ENCODE measurements at regions not wholly inside any gene's neighbourhood (a gene's known extent, or its start where the extent isn't known, plus 50 kb on each side); places are given as distances from the start of the nearest gene placed in this dataset.

DNA sequence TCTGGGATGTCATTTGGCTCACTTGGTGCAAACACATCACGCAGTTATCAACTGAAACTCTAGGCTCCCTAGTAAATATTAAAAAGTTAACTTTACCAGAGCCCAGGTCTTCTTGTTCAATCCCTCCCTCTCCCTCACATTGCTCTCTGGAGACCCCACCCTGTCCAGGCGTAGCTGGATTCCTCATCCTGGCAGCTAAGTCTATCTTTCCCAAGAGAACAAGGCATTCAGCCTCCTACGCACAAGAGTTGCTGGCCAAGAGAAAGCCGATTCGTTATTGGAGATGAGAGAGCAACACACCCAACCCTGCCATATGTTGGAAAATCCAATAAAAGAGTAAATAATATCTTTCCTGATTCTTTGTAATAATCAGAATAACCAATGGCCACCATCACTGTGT, 117.9 kb downstream of the SLC30A10 start:
- DNase-seq = no peak
- H3K4me1 ChIP-seq (ENCODE audit: low read length) = no peaks in the 10 kb centered on the region

DNA sequence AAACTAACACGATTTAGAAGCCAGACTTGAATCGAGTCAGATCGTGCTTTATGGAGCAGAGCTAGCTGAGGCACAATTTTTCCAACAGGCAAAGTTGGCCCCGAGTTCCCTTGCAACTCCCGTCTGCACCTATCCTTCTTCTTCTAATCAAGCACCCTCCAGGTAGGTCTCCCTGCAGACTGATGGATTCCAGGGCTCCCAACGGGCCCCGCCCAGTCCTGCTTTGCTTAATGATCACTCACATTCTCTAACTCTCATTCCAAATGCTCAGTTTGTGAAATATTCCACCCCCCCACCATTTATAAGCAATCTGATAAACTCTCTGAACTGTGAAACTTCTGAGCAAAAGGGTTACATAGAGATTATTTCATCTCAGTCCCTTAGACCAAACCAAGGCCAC, 119.6 kb downstream of the SLC30A10 start:
- no peak for DNase-seq
- H3K9me2 ChIP-seq (replicated peaks; ENCODE audit: insufficient read depth, low read length) = no peaks in the 10 kb centered on the region
- H3K79me2 ChIP-seq (ENCODE audit: low read length) = no peaks in the 10 kb centered on the region
- H3F3A ChIP-seq (ENCODE audit: insufficient read depth, low read length) = no peaks in the 10 kb centered on the region
- H3K9ac ChIP-seq (ENCODE audit: low read length) = no peak overlapping the region
- H3K27me3 ChIP-seq (replicated peaks; ENCODE audit: insufficient read depth, low read length) = no peaks in the 10 kb centered on the region
- H2AFZ ChIP-seq (ENCODE audit: low read length) = no peak overlapping the region
- no peaks in the 10 kb centered on the region for H4K20me1 ChIP-seq (ENCODE audit: insufficient read depth, low read length)
- no peak overlapping the region for H3K4me3 ChIP-seq (ENCODE audit: low read length)
- H3K4me2 ChIP-seq (ENCODE audit: low read depth, low read length) = no peak overlapping the region
- TF ChIP-seq, protein P1, sequence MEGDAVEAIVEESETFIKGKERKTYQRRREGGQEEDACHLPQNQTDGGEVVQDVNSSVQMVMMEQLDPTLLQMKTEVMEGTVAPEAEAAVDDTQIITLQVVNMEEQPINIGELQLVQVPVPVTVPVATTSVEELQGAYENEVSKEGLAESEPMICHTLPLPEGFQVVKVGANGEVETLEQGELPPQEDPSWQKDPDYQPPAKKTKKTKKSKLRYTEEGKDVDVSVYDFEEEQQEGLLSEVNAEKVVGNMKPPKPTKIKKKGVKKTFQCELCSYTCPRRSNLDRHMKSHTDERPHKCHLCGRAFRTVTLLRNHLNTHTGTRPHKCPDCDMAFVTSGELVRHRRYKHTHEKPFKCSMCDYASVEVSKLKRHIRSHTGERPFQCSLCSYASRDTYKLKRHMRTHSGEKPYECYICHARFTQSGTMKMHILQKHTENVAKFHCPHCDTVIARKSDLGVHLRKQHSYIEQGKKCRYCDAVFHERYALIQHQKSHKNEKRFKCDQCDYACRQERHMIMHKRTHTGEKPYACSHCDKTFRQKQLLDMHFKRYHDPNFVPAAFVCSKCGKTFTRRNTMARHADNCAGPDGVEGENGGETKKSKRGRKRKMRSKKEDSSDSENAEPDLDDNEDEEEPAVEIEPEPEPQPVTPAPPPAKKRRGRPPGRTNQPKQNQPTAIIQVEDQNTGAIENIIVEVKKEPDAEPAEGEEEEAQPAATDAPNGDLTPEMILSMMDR (IDR thresholded peaks at IDR 0.05; ENCODE audit: low read length) = no peak
- no peak for TF ChIP-seq EZH2phosphoT487 (IDR thresholded peaks at IDR 0.05; ENCODE audit: low read length)
- no peak for TF ChIP-seq EZH2 (optimal IDR thresholded peaks at IDR 0.05; ENCODE audit: low read depth, low read length)
- H3K36me3 ChIP-seq (replicated peaks; ENCODE audit: insufficient read depth, low read length) = no peaks in the 10 kb centered on the region
- H3K9me3 ChIP-seq (replicated peaks; ENCODE audit: insufficient read depth, low read length) = no peaks in the 10 kb centered on the region
- no peak overlapping the region for H3K27ac ChIP-seq (ENCODE audit: low read length)
- no peaks in the 10 kb centered on the region for H3K4me1 ChIP-seq (ENCODE audit: low read length)

More for the DNA sequence above, 117.9 kb downstream of the SLC30A10 start:
- H3K27ac ChIP-seq (ENCODE audit: low read length) = no peak overlapping the region
- no peaks in the 10 kb centered on the region for H3K27me3 ChIP-seq (replicated peaks; ENCODE audit: insufficient read depth, low read length)
- no peak overlapping the region for H3K9ac ChIP-seq (ENCODE audit: low read length)
- H3K4me3 ChIP-seq (ENCODE audit: low read length) = no peak overlapping the region
- H3K79me2 ChIP-seq (ENCODE audit: low read length) = no peaks in the 10 kb centered on the region
- H2AFZ ChIP-seq (ENCODE audit: low read length) = no peak overlapping the region
- H4K20me1 ChIP-seq (ENCODE audit: insufficient read depth, low read length) = no peaks in the 10 kb centered on the region
- no peaks in the 10 kb centered on the region for H3K9me2 ChIP-seq (replicated peaks; ENCODE audit: insufficient read depth, low read length)
- H3K4me2 ChIP-seq (ENCODE audit: low read depth, low read length) = no peak overlapping the region
- no peak for TF ChIP-seq EZH2phosphoT487 (IDR thresholded peaks at IDR 0.05; ENCODE audit: low read length)
- no peak for TF ChIP-seq EZH2 (optimal IDR thresholded peaks at IDR 0.05; ENCODE audit: low read depth, low read length)
- TF ChIP-seq, protein P1 (IDR thresholded peaks at IDR 0.05; ENCODE audit: low read length) = no peak
- H3K36me3 ChIP-seq (replicated peaks; ENCODE audit: insufficient read depth, low read length) = no peaks in the 10 kb centered on the region
- H3K9me3 ChIP-seq (replicated peaks; ENCODE audit: insufficient read depth, low read length) = no peaks in the 10 kb centered on the region
- H3F3A ChIP-seq (ENCODE audit: insufficient read depth, low read length) = no peaks in the 10 kb centered on the region

DNA sequence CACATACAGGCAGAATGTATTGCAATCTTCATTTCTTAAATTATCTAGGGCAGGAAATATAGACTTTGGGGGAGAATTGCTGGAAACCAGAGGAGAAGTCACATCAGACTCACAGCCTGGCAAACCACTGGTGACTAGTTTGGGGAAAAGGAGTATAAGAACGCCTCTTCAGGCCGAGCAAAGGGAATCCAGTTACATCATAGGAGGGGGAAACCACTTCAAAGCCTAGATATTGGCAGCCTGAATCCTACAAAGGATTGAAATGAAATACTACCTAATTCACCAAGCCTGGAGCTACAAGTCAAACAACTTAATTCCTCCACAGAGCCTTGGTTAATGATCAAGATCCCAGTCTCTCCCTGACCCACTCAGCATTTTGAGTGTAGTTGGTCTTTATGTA, 121.7 kb downstream of the SLC30A10 start:
- no peak for TF ChIP-seq EZH2 (optimal IDR thresholded peaks at IDR 0.05; ENCODE audit: low read depth, low read length)
- TF ChIP-seq, protein P1 (IDR thresholded peaks at IDR 0.05; ENCODE audit: low read length) = no peak
- TF ChIP-seq EZH2phosphoT487 (IDR thresholded peaks at IDR 0.05; ENCODE audit: low read length) = no peak
- no peak overlapping the region for H3K4me3 ChIP-seq (ENCODE audit: low read length)
- H3K9me2 ChIP-seq (replicated peaks; ENCODE audit: insufficient read depth, low read length) = no peaks in the 10 kb centered on the region
- no peaks in the 10 kb centered on the region for H3K9me3 ChIP-seq (replicated peaks; ENCODE audit: insufficient read depth, low read length)
- no peak overlapping the region for H3K27ac ChIP-seq (ENCODE audit: low read length)
- H3K79me2 ChIP-seq (ENCODE audit: low read length) = no peaks in the 10 kb centered on the region
- H3K36me3 ChIP-seq (replicated peaks; ENCODE audit: insufficient read depth, low read length) = no peaks in the 10 kb centered on the region
- DNase-seq = no peak
- no peak overlapping the region for H3K9ac ChIP-seq (ENCODE audit: low read length)
- H3F3A ChIP-seq (ENCODE audit: insufficient read depth, low read length) = no peaks in the 10 kb centered on the region
- H3K27me3 ChIP-seq (replicated peaks; ENCODE audit: insufficient read depth, low read length) = no peaks in the 10 kb centered on the region
- H2AFZ ChIP-seq (ENCODE audit: low read length) = no peak overlapping the region
- H4K20me1 ChIP-seq (ENCODE audit: insufficient read depth, low read length) = no peaks in the 10 kb centered on the region
- H3K4me1 ChIP-seq (ENCODE audit: low read length) = no peaks in the 10 kb centered on the region
- H3K4me2 ChIP-seq (ENCODE audit: low read depth, low read length) = no peak overlapping the region

All from MM.1S (cell line).